ENCODE measurements at regions not wholly inside any gene's neighbourhood (a gene's known extent, or its start where the extent isn't known, plus 50 kb on each side); places are given as distances from the start of the nearest gene placed in this dataset.

DNA sequence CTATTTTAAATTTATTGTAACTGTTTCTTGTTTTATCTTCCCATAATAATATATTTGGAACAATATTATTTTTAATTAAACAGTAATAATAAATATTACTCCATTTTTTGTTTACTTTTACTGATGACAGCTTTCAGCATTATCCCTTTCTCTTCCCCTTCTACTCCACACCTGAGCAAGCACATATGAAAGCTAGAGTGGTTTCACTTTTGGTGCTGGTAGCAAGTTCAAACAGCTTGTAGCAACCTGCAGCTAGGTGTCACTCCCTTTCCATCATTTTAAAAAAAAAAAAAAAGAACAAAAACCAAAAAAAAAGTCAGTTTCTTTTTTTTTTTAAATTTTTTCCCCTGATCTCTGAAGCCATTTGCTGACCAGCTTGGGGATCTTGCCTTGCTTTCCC is 801.8 kb downstream of the CCDC85A start:
- TF ChIP-seq POLR2A (IDR thresholded peaks at IDR 0.05; ENCODE audit: low read depth, low read length) (no peak), POLR2AphosphoS5 (IDR thresholded peaks at IDR 0.05; ENCODE audit: low read depth, low read length) (no peak), TAF1 (IDR thresholded peaks at IDR 0.05; ENCODE audit: borderline replicate concordance, low read depth, low read length) (no peak)

Measured in GM12892 (cell line).